Germinal center (tissue), 1 donor: ENCODE measurements at regions not wholly inside any gene's neighbourhood (a gene's known extent, or its start where the extent isn't known, plus 50 kb on each side); places are given as distances from the start of the nearest gene placed in this dataset.

Experiments
- DNase-seq: peaks from one replicate; pipeline ENCODE4 v3.0.0; 2012; ENCODE audit warnings: mixed read lengths, low spot score

GRCh38 chr6:14275493-14275851 is 157.9 kb downstream of the CD83 start:
- no peak for DNase-seq

- no peak for DNase-seq
Observed at GRCh38 chr6:14276071-14276470, 158.5 kb downstream of the CD83 start.

- DNase-seq = peak; percentile 76
Observed at GRCh38 chr6:14276667-14277404, 159.3 kb downstream of the CD83 start.

- no peak for DNase-seq
Observed at GRCh38 chr6:14277405-14277930, 159.9 kb downstream of the CD83 start.

GRCh38 chr6:14278006-14278405 is 160.4 kb downstream of the CD83 start:
- no peak for DNase-seq

- no peak for DNase-seq
Observed at GRCh38 chr6:14278446-14278845, 160.9 kb downstream of the CD83 start.

- DNase-seq = no peak
Observed at GRCh38 chr6:14280006-14280510, 162.5 kb downstream of the CD83 start.

GRCh38 chr6:14280766-14281293 is 163.3 kb downstream of the CD83 start:
- DNase-seq = no peak

GRCh38 chr6:14281811-14282660 is 164.5 kb downstream of the CD83 start:
- DNase-seq = no peak

GRCh38 chr6:14282854-14283505 is 165.4 kb downstream of the CD83 start:
- no peak for DNase-seq

- DNase-seq = no peak
Observed at GRCh38 chr6:14283600-14284235, 166.1 kb downstream of the CD83 start.

GRCh38 chr6:14284969-14285590 is 167.5 kb downstream of the CD83 start:
- no peak for DNase-seq

GRCh38 chr6:14286144-14286543 is 168.6 kb downstream of the CD83 start:
- DNase-seq = no peak

GRCh38 chr6:14286634-14287428 is 169.3 kb downstream of the CD83 start:
- no peak for DNase-seq

GRCh38 chr6:14287707-14288106 is 170.1 kb downstream of the CD83 start:
- DNase-seq = no peak

GRCh38 chr6:14288910-14289309 is 171.3 kb downstream of the CD83 start:
- no peak for DNase-seq

GRCh38 chr6:14290041-14290771 is 172.6 kb downstream of the CD83 start:
- no peak for DNase-seq

- DNase-seq = no peak
Observed at GRCh38 chr6:14290772-14291330, 173.3 kb downstream of the CD83 start.

GRCh38 chr6:14291331-14291730 is 173.8 kb downstream of the CD83 start:
- DNase-seq = no peak
